Kidney (tissue), 13 donors: ENCODE measurements at regions not wholly inside any gene's neighbourhood (a gene's known extent, or its start where the extent isn't known, plus 50 kb on each side); places are given as distances from the start of the nearest gene placed in this dataset.
"Not testable (repeated sequence)": the region's sequence is repeated elsewhere in the genome, so short reads cannot be mapped to it uniquely, and the experiment has no call there.

Experiments used
- DNase-seq, 5 donors: peaks; one replicate each; pipeline ENCODE4 v3.0.0-alpha.2; 2013 to 2020
- FAIRE-seq: peaks from 2 replicates; lab custom pipeline; 2012; peaks lifted over from hg19 to GRCh38; lab: Jason Lieb, UNC
- H3K27ac ChIP-seq, 2 donors: one replicate each; pipeline ENCODE4 v1.7.0; 2013; ENCODE audit warnings: low read depth in 2 of 2, low read length in 2 of 2, inconsistent platforms in 1 of 2
- H3K27me3 ChIP-seq: one replicate; pipeline ENCODE4 v1.7.1; 2013; ENCODE audit warnings: low read length, inconsistent platforms; ENCODE audit not compliant: control insufficient read depth, insufficient read depth
- H3K36me3 ChIP-seq, 3 donors: one replicate each; pipeline versions ENCODE4 v1.7.0 to v1.7.1; 2013; ENCODE audit warnings: low read length in 3 of 3, control low read depth in 1 of 3, inconsistent platforms in 1 of 3; ENCODE audit not compliant: insufficient read depth in 3 of 3, control insufficient read depth in 2 of 3
- H3K4me1 ChIP-seq, 3 donors: one replicate each; pipeline versions ENCODE4 v1.7.0 to v1.7.1; 2013; ENCODE audit warnings: low read length in 3 of 3, inconsistent platforms in 1 of 3, low read depth in 1 of 3; ENCODE audit not compliant: control insufficient read depth in 2 of 3, insufficient read depth in 2 of 3
- H3K4me3 ChIP-seq, 3 donors: one replicate each; pipeline versions ENCODE4 v1.7.0 to v1.8.1; 2013; ENCODE audit warnings: low read length in 3 of 3, control low read depth in 1 of 3, inconsistent platforms in 1 of 3
- H3K9ac ChIP-seq, 3 donors: one replicate each; pipeline versions ENCODE4 v1.7.0 to v1.7.1; 2013; ENCODE audit warnings: low read length in 3 of 3, control low read depth in 1 of 3, inconsistent platforms in 1 of 3
- H3K9me3 ChIP-seq, 3 donors: one replicate each; pipeline versions ENCODE4 v1.7.0 to v1.7.1; 2013; ENCODE audit warnings: low read length in 3 of 3, control low read depth in 1 of 3, inconsistent platforms in 1 of 3; ENCODE audit not compliant: control insufficient read depth in 2 of 3, insufficient read depth in 1 of 3
- intact Hi-C: fragments of 100-400 bp; cut with DNase I; formaldehyde crosslinking; loops from one replicate; pipeline ENCODE4 v1.11.1; 2022
- TF ChIP-seq, protein P1 (sequence below): IDR thresholded peaks from 3 replicates; pipeline ENCODE4 v1.5.1; 2012; ENCODE audit warnings: mild to moderate bottlenecking, moderate library complexity, borderline replicate concordance; ENCODE audit not compliant: insufficient read depth; ENCODE audit errors: extremely low read depth
- donor health status: control.
- donor health status: control.
- donor health status: control.
- donor health status: control.
- donor health status: control.
- donor health status: DM: yes; HTN: yes; CAD: no.
- donor health status: Normal renal cell carcinoma (clear cell type).

DNA sequence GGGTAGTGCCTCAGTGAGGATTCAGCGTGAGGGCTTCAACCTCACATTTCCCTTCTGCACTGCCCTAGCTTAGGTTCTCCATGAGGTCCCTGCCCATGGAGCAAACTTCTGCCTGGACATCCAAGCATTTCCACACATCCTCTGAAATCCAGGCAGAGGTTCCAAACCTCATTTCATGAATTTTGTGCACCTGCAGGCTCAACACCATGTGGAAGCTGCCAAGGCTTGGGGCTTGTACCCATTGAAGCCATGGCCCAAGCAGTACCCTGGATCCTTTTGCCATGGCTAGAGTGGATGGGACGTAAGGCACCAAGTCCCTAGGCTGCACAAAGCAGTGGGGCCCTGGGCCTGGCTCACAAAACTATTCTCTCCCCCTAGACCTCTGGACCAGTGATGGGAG is 877.1 kb upstream of the KLHL1 start:
- DNase-seq = no peak
- intact Hi-C loops = no loop called here
- Histone ChIP-seq H3K4me3 (no peak overlapping the region), H3K36me3 (no peaks in the 10 kb centered on the region), H3K4me1 (no peaks in the 10 kb centered on the region), H3K27ac (no peak overlapping the region), H3K9ac (no peak overlapping the region), H3K9me3 (no peaks in the 10 kb centered on the region), H3K27me3 (no peaks in the 10 kb centered on the region)
- FAIRE-seq = no peak
- TF ChIP-seq, protein P1, sequence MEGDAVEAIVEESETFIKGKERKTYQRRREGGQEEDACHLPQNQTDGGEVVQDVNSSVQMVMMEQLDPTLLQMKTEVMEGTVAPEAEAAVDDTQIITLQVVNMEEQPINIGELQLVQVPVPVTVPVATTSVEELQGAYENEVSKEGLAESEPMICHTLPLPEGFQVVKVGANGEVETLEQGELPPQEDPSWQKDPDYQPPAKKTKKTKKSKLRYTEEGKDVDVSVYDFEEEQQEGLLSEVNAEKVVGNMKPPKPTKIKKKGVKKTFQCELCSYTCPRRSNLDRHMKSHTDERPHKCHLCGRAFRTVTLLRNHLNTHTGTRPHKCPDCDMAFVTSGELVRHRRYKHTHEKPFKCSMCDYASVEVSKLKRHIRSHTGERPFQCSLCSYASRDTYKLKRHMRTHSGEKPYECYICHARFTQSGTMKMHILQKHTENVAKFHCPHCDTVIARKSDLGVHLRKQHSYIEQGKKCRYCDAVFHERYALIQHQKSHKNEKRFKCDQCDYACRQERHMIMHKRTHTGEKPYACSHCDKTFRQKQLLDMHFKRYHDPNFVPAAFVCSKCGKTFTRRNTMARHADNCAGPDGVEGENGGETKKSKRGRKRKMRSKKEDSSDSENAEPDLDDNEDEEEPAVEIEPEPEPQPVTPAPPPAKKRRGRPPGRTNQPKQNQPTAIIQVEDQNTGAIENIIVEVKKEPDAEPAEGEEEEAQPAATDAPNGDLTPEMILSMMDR = no peak

DNA sequence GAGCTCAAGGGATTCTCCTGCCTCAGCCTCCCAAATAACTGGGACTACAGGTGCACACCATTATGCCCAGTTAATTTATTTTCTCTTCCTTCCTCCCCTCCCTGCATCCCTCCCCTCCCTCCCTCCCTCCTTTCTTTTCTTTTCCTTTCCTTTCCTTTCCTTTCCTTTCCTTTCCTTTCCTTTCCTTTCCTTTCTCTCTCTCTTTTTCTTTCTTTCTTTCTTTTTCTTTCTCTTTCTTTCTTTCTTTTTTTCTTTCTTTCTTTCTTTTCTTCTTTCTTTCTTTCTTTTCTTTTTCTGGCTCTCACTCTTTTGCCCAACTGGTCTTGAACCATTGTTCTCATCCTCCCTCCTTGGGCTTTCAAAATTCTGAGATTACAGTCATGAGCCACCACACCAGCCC is 873.0 kb upstream of the KLHL1 start:
- DNase-seq, H3K4me1 ChIP-seq, H3K4me3 ChIP-seq, intact Hi-C loops, H3K27ac ChIP-seq, H3K9ac ChIP-seq, FAIRE-seq, H3K9me3 ChIP-seq, H3K27me3 ChIP-seq, H3K36me3 ChIP-seq: not testable (repeated sequence)

DNA sequence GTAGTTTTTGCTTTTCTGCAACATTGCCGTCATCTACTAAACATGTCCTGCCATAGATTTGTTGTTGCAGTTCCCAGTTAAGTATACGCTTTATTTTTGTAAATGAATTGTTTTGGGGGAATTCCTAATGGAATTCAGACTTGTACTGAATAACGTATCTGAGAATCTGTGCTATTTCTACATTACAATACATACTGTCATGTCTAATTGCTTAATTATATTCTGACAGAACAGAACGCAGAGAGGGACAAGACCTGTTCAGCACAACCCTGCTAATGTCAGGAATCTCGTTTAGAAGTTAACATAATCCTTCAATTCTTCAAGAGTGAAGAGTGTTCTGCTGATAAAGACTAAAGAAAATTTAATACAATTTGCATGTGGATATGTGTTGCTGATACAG is 861.1 kb upstream of the KLHL1 start:
- Histone ChIP-seq H3K9me3 (no peaks in the 10 kb centered on the region), H3K9ac (no peak overlapping the region)
- intact Hi-C loops = no loop called here

DNA sequence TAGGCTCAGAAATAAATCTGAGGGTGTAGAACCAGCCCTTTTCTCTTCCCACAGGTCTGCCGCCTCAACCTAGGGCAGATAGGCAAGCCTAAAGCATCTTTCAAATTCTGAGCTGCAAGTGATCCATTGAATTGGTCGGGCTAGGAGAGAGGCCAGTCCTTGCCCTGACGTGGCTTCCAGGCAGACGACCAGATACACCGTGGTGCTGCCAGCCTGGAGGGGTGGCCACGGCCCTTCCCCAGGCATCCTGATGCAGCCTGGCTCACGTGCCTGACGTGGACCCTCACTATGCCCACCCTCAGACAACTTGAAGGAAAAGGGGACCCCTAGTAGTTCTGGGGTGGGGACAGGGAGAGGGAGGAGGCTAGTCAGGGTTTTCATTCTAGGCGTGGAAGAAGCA is 859.3 kb upstream of the KLHL1 start:
- Histone ChIP-seq H3K27ac (no peak overlapping the region), H3K4me3 (no peak overlapping the region), H3K9me3 (no peaks in the 10 kb centered on the region), H3K27me3 (no peaks in the 10 kb centered on the region), H3K9ac (no peak overlapping the region), H3K4me1 (no peaks in the 10 kb centered on the region), H3K36me3 (no peaks in the 10 kb centered on the region)
- FAIRE-seq = no peak
- TF ChIP-seq, protein P1 = no peak
- peak in 1 of 5 donors; percentile 29 for DNase-seq
- intact Hi-C loops = no loop called here

More for the DNA sequence above, 861.1 kb upstream of the KLHL1 start:
- DNase-seq (no peak), FAIRE-seq (no peak)
- no peaks in the 10 kb centered on the region for H3K36me3 ChIP-seq
- no peaks in the 10 kb centered on the region for H3K27me3 ChIP-seq
- TF ChIP-seq, protein P1 = no peak
- H3K4me3 ChIP-seq = no peak overlapping the region
- H3K4me1 ChIP-seq = no peaks in the 10 kb centered on the region
- no peak overlapping the region for H3K27ac ChIP-seq
